ENCODE measurements at regions not wholly inside any gene's neighbourhood (a gene's known extent, or its start where the extent isn't known, plus 50 kb on each side); places are given as distances from the start of the nearest gene placed in this dataset.
A peak's percentile ranks its signal among the peaks of the same experiment; 100 is the strongest.
"Not testable (repeated sequence)": the region's sequence is repeated elsewhere in the genome, so short reads cannot be mapped to it uniquely, and the experiment has no call there.

DNA sequence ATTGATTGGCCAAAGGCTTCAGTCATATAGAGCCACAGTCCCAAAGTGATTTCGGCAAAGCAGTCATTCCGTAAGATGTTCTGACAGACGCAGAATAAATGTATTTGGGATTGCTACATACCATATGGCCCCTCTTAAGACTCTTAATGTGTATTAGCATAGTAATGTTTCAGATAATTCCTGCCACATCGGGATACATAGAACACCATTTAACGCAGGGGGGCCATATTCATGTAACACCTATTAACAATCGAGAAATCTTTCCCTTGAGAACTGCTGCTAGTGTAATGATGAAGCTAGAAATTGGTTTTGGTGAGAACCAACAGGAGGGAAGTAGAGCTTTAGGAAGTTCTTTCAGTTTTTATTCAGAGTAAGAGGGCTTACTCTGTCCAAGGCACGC lies 390.9 kb upstream of the SASH1 start:
- 100% methylated on average over 1 of the region's 7 CpGs for WGBS (ENCODE audit: insufficient coverage, low lambda C conversion rate)
- Histone ChIP-seq H3K4me3 (ENCODE audit: low read length) (no peak overlapping the region), H3K36me3 (ENCODE audit: control insufficient read depth, insufficient read depth, low read length) (no peaks in the 10 kb centered on the region), H3K4me1 (ENCODE audit: control insufficient read depth, insufficient read depth, low read length) (no peaks in the 10 kb centered on the region), H3K27ac (ENCODE audit: low read length) (no peak overlapping the region), H3K27me3 (ENCODE audit: control insufficient read depth, insufficient read depth, low read length) (no peaks in the 10 kb centered on the region), H3K9me3 (ENCODE audit: control insufficient read depth, low read depth, low read length) (no peaks in the 10 kb centered on the region)
- no peak for DNase-seq

DNA sequence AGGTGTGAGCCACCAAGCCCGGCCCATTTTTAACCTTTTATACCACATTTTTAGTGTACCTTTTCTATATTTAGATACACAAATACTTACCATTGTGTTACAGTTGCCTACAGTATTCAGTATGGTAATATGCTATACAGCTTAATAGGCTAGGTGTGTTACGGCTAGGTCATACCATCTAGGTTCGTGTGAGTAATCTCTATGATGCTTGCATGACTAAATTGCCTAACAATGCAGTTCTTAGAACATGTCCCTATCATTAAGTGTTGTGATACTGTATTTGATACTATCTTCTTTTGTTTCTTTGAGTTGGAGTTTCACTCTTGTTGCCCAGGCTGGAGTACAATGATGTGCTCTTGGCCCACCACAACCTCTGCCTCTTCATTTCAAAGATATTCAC lies 387.7 kb upstream of the SASH1 start:
- no peaks in the 10 kb centered on the region for H3K9me3 ChIP-seq (ENCODE audit: control insufficient read depth, low read depth, low read length)
- no CpG with 5 or more reads among the region's 3 CpGs for WGBS (ENCODE audit: insufficient coverage, low lambda C conversion rate)
- no peak for DNase-seq
- no peaks in the 10 kb centered on the region for H3K4me1 ChIP-seq (ENCODE audit: control insufficient read depth, insufficient read depth, low read length)
- no peaks in the 10 kb centered on the region for H3K36me3 ChIP-seq (ENCODE audit: control insufficient read depth, insufficient read depth, low read length)
- H3K27ac ChIP-seq (ENCODE audit: low read length): no peak overlapping the region
- no peak overlapping the region for H3K4me3 ChIP-seq (ENCODE audit: low read length)
- no peaks in the 10 kb centered on the region for H3K27me3 ChIP-seq (ENCODE audit: control insufficient read depth, insufficient read depth, low read length)

DNA sequence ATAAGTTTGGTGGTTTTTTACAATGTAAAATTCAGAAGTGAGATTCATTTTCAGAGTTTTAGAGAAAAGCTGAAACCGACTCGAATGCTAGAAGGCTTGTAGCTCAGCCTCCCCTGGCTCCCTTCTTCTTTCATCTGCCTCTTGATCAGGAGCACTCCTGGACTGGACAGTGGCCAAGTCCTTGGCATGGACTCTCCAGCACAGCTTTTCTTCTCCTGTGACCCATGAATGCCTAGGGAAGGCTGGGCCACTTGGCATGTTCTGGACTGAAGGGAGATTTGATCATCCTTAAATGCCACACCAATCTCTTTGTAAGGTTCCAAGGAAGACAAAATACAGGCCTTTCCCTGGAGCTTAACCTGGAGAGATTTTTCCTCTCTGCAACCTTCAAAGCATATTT lies 384.0 kb upstream of the SASH1 start:
- H3K9me3 ChIP-seq (ENCODE audit: control insufficient read depth, low read depth, low read length): no peaks in the 10 kb centered on the region
- DNase-seq: no peak
- H3K27ac ChIP-seq (ENCODE audit: low read length): no peak overlapping the region
- H3K4me3 ChIP-seq (ENCODE audit: low read length): no peak overlapping the region
- no peaks in the 10 kb centered on the region for H3K4me1 ChIP-seq (ENCODE audit: control insufficient read depth, insufficient read depth, low read length)
- H3K27me3 ChIP-seq (ENCODE audit: control insufficient read depth, insufficient read depth, low read length): no peaks in the 10 kb centered on the region
- H3K36me3 ChIP-seq (ENCODE audit: control insufficient read depth, insufficient read depth, low read length): no peaks in the 10 kb centered on the region
- no CpG with 5 or more reads among the region's 2 CpGs for WGBS (ENCODE audit: insufficient coverage, low lambda C conversion rate)

DNA sequence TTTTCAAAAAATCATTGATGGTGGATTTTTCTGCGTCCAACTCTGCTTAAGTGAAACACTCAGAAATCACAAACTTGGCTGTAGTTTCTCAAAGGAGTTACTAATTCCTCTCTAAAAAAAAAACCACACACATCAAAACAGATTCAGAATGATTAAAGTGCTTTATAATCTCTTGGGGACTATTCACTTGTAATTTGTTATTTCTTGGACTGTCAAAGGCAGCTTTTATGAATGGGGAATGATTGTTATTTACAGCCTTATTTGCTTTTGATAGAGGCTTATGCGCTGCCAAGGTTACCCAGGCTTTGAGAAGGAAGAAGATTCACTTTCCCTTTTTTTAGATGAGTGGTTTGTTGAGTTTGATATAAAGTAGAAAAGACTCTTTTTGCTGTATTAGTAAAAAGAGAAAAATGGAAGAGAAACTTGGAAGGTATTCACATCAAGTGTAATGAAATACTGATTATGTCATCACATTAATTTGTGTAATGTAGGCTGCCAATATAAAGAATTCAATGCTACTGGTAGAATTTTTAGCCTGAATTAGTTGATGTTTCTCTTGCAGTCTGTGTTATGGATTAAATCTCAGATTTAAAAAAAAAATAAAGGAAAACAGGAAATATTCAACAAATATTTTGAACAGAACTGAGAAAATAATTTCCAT lies 381.0 kb upstream of the SASH1 start:
- H3K27me3 ChIP-seq (ENCODE audit: control insufficient read depth, insufficient read depth, low read length): no peaks in the 10 kb centered on the region
- no peaks in the 10 kb centered on the region for H3K4me1 ChIP-seq (ENCODE audit: control insufficient read depth, insufficient read depth, low read length)
- no peaks in the 10 kb centered on the region for H3K9me3 ChIP-seq (ENCODE audit: control insufficient read depth, low read depth, low read length)
- 50% methylated on average over 1 of the region's 2 CpGs for WGBS (ENCODE audit: insufficient coverage, low lambda C conversion rate)
- no peak overlapping the region for H3K27ac ChIP-seq (ENCODE audit: low read length)
- H3K4me3 ChIP-seq (ENCODE audit: low read length): no peak overlapping the region
- no peaks in the 10 kb centered on the region for H3K36me3 ChIP-seq (ENCODE audit: control insufficient read depth, insufficient read depth, low read length)
- no peak for DNase-seq

DNA sequence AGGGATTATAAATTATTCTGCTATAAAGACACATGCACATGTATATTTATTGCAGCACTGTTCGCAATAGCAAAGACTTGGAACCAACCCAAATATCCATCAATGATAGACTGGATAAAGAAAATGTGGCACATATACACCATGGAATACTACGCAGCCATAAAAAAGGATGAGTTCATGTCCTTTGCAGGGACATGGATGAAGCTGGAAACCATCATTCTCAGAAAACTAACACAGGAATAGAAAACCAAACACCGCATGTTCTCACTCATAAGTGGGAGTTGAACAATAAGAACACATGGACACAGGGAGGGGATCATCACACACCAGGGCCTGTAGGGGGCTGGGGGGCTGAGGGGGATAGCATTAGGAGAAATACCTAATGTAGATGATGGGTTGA lies 377.2 kb upstream of the SASH1 start:
- WGBS (ENCODE audit: insufficient coverage, low lambda C conversion rate): no CpG with 5 or more reads among the region's 3 CpGs
- not testable (repeated sequence) for H3K36me3 ChIP-seq (ENCODE audit: control insufficient read depth, insufficient read depth, low read length); H3K27me3 ChIP-seq (ENCODE audit: control insufficient read depth, insufficient read depth, low read length)

DNA sequence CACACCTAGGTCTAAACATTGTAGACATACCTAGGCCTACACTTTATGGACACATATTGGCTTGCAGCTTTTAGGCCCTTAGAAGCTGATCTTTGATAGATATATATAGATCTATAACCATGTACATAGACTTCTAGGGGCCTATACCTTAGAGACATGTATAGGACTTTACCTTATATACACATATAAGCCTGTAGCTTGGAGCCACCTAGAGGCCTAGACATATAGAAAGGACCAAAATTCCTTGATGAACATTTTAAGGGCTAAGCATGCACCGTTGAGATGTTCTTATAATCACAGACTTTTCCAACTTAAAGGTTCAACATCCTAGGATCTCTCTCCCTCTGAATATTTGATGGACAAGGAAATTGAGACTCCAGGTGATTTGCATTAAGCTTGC lies 371.7 kb upstream of the SASH1 start:
- Histone ChIP-seq H3K4me3 (ENCODE audit: low read length) (no peak overlapping the region), H3K9me3 (ENCODE audit: control insufficient read depth, low read depth, low read length) (no peaks in the 10 kb centered on the region), H3K27me3 (ENCODE audit: control insufficient read depth, insufficient read depth, low read length) (no peaks in the 10 kb centered on the region), H3K4me1 (ENCODE audit: control insufficient read depth, insufficient read depth, low read length) (no peaks in the 10 kb centered on the region), H3K36me3 (ENCODE audit: control insufficient read depth, insufficient read depth, low read length) (no peaks in the 10 kb centered on the region), H3K27ac (ENCODE audit: low read length) (no peak overlapping the region)
- peak; percentile 5 to 21 for DNase-seq
- WGBS (ENCODE audit: insufficient coverage, low lambda C conversion rate): 60% methylated on average over 1 of the region's 1 CpG

More for the DNA sequence above, 377.2 kb upstream of the SASH1 start:
- not testable (repeated sequence) for H3K9me3 ChIP-seq (ENCODE audit: control insufficient read depth, low read depth, low read length); H3K4me3 ChIP-seq (ENCODE audit: low read length); DNase-seq; H3K4me1 ChIP-seq (ENCODE audit: control insufficient read depth, insufficient read depth, low read length); H3K27ac ChIP-seq (ENCODE audit: low read length)

DNA sequence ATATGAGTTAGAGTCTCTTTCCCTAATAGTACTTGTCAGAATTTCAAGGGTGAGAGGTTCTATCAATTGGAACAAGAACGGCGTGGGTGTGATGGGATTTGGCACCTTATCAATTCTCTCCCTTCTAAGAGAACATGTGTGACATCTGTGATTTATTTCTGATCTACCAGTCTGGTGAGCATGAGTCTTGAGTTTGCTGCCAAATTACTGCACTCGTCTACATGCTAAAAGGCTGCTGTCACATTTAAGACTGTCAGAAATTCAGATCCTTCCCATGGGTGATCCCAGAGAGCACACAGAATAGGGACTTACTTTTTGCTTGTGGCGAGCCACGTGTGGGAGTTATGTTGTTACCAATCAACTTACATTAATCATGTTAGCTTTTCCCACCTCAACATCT lies 370.2 kb upstream of the SASH1 start:
- DNase-seq: no peak
- no peaks in the 10 kb centered on the region for H3K27me3 ChIP-seq (ENCODE audit: control insufficient read depth, insufficient read depth, low read length)
- no CpG with 5 or more reads among the region's 5 CpGs for WGBS (ENCODE audit: insufficient coverage, low lambda C conversion rate)
- no peaks in the 10 kb centered on the region for H3K9me3 ChIP-seq (ENCODE audit: control insufficient read depth, low read depth, low read length)
- H3K4me1 ChIP-seq (ENCODE audit: control insufficient read depth, insufficient read depth, low read length): no peaks in the 10 kb centered on the region
- H3K27ac ChIP-seq (ENCODE audit: low read length): no peak overlapping the region
- no peak overlapping the region for H3K4me3 ChIP-seq (ENCODE audit: low read length)
- no peaks in the 10 kb centered on the region for H3K36me3 ChIP-seq (ENCODE audit: control insufficient read depth, insufficient read depth, low read length)

DNA sequence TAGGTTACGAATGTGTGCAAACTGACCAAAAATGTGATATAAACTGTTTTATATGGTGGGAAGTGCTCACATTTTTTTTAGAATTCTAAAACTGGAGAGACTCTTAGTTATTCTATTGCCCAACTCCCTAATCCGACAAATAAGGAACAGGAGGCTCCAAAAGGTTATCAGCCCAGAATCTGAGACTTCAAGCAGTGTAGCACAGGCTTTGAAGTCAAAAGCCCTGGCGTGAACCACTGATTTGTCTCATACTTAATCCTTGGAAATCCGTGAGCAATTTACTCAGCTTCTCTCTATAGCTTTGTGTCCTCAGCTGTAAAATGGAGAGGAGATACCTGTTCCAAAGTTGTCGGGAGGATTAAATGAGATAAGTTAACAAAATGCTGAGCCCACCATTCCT lies 368.8 kb upstream of the SASH1 start:
- WGBS (ENCODE audit: insufficient coverage, low lambda C conversion rate): 100% methylated on average over 1 of the region's 5 CpGs
- no peak for DNase-seq
- no peaks in the 10 kb centered on the region for H3K27me3 ChIP-seq (ENCODE audit: control insufficient read depth, insufficient read depth, low read length)
- no peaks in the 10 kb centered on the region for H3K9me3 ChIP-seq (ENCODE audit: control insufficient read depth, low read depth, low read length)
- H3K36me3 ChIP-seq (ENCODE audit: control insufficient read depth, insufficient read depth, low read length): no peaks in the 10 kb centered on the region
- no peak overlapping the region for H3K4me3 ChIP-seq (ENCODE audit: low read length)
- H3K4me1 ChIP-seq (ENCODE audit: control insufficient read depth, insufficient read depth, low read length): no peaks in the 10 kb centered on the region
- no peak overlapping the region for H3K27ac ChIP-seq (ENCODE audit: low read length)

DNA sequence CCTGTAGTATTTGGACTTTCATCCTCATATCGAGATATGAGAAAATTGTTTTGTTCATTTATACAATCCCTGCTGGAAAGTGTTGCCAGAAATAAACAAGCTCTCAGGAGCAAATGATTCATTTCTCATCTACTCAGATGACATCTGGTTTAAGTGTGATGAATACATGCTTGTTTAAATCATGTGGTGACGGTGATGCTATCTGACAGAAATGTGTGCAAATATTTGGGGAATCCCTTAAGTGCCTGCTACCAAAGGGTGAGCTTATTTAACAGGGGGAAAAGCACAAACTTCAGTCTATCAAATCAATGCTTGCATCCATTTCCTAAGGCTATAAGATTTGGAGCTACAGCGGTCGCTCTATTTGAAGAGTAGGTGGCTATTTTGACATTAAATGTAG lies 368.3 kb upstream of the SASH1 start:
- Histone ChIP-seq H3K36me3 (ENCODE audit: control insufficient read depth, insufficient read depth, low read length) (no peaks in the 10 kb centered on the region), H3K4me1 (ENCODE audit: control insufficient read depth, insufficient read depth, low read length) (no peaks in the 10 kb centered on the region), H3K27me3 (ENCODE audit: control insufficient read depth, insufficient read depth, low read length) (no peaks in the 10 kb centered on the region), H3K9me3 (ENCODE audit: control insufficient read depth, low read depth, low read length) (no peaks in the 10 kb centered on the region), H3K4me3 (ENCODE audit: low read length) (no peak overlapping the region), H3K27ac (ENCODE audit: low read length) (no peak overlapping the region)
- DNase-seq: no peak
- WGBS (ENCODE audit: insufficient coverage, low lambda C conversion rate): no CpG with 5 or more reads among the region's 4 CpGs

DNA sequence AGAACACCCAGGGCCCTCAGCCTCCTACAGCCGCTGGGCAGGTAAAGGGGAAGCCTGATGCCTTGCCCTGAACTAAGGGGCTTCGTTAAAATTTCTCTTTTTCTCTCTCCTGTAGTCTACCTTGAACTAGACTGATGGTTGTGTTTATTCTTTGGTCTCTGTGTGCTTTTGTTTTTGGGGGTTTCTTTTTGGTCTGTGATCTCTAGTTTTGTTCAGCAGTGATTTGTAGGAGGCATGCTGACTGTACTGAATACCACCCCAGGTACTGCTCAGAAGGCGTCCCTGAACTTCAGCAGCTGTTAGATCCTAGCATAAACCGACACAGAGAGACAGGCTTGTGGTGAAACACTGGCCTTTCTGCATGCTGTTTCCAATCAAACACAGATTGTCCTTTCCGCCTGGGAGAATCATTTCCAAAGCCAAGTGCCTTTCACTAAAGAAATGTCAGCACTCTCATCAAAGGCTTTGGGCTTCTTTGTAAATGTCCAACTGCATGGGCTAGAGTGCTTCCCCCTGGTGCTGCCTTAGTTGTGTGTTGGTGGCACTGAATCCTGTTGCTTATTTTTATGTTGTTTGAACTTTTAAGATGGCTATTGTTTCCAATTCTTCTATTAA lies 364.7 kb upstream of the SASH1 start:
- Histone ChIP-seq H3K36me3 (ENCODE audit: control insufficient read depth, insufficient read depth, low read length) (no peaks in the 10 kb centered on the region), H3K9me3 (ENCODE audit: control insufficient read depth, low read depth, low read length) (no peaks in the 10 kb centered on the region), H3K27ac (ENCODE audit: low read length) (no peak overlapping the region), H3K4me3 (ENCODE audit: low read length) (no peak overlapping the region), H3K27me3 (ENCODE audit: control insufficient read depth, insufficient read depth, low read length) (no peaks in the 10 kb centered on the region), H3K4me1 (ENCODE audit: control insufficient read depth, insufficient read depth, low read length) (no peaks in the 10 kb centered on the region)
- no CpG with 5 or more reads among the region's 5 CpGs for WGBS (ENCODE audit: insufficient coverage, low lambda C conversion rate)
- no peak for DNase-seq

DNA sequence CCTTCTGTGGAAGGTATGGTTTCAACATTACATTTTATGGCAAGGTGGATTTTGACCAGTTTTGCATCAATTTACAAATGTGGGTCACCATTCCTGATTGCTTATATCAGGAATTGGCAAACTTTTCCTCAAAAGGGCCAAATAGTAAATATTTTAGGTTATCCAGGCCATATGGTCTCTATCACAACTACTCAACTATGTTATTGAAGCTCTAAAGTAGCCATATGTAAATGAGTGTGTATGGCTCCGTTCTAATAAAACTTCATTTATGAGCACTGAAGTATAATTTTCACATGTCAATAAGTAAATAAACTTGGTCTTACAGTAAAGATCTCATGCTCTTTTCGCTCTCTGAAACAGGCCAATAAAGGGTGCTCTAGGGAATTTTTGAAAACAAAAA lies 362.7 kb upstream of the SASH1 start:
- Histone ChIP-seq H3K36me3 (ENCODE audit: control insufficient read depth, insufficient read depth, low read length) (no peaks in the 10 kb centered on the region), H3K9me3 (ENCODE audit: control insufficient read depth, low read depth, low read length) (no peaks in the 10 kb centered on the region), H3K27ac (ENCODE audit: low read length) (no peak overlapping the region), H3K4me3 (ENCODE audit: low read length) (no peak overlapping the region), H3K4me1 (ENCODE audit: control insufficient read depth, insufficient read depth, low read length) (no peaks in the 10 kb centered on the region), H3K27me3 (ENCODE audit: control insufficient read depth, insufficient read depth, low read length) (no peaks in the 10 kb centered on the region)
- DNase-seq: no peak
- WGBS (ENCODE audit: insufficient coverage, low lambda C conversion rate): no CpG with 5 or more reads among the region's 2 CpGs

Data from large intestine (tissue), 3 donors.